NCI-H748 (cell line): ENCODE measurements at regions not wholly inside any gene's neighbourhood (a gene's known extent, or its start where the extent isn't known, plus 50 kb on each side); places are given as distances from the start of the nearest gene placed in this dataset.

Experiments
- DNase-seq: peaks from one replicate; lab custom pipeline; 2025; ENCODE audit not compliant: unreplicated experiment; lab: John Stamatoyannopoulos, UW

DNA sequence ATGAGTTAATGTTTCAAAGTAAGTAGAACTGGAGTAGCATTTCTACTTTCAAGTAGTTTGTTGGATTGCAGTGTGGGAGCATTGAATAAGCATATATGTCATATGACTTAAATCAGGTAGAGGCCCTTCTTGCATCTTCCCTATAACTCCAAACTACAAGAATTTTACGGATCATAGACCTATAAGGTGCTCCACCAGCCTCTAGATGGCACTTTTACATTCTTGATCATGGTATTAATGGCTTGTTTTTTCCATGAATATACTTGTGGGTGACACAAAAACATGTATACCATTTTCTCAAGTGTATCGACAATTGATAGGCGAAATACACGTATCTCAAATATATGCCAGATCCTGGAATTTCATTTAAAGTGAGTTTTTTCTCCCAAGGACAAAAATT, 311.1 kb downstream of the ZPLD1 start:
- DNase-seq: peak; percentile 4

- DNase-seq: no peak
Observed at GRCh38 chr3:102747611-102748010, 312.8 kb downstream of the ZPLD1 start.

GRCh38 chr3:102748646-102749045, 313.8 kb downstream of the ZPLD1 start:
- no peak for DNase-seq

- DNase-seq: no peak
Observed at GRCh38 chr3:102750322-102750721, 315.5 kb downstream of the ZPLD1 start.

- DNase-seq: no peak
Observed at GRCh38 chr3:102753901-102754300, 319.1 kb downstream of the ZPLD1 start.

- no peak for DNase-seq
Observed at GRCh38 chr3:102756706-102757105, 321.9 kb downstream of the ZPLD1 start.

- DNase-seq: no peak
Observed at GRCh38 chr3:102757950-102758349, 323.1 kb downstream of the ZPLD1 start.

GRCh38 chr3:102761766-102762165, 327.0 kb downstream of the ZPLD1 start:
- no peak for DNase-seq

DNA sequence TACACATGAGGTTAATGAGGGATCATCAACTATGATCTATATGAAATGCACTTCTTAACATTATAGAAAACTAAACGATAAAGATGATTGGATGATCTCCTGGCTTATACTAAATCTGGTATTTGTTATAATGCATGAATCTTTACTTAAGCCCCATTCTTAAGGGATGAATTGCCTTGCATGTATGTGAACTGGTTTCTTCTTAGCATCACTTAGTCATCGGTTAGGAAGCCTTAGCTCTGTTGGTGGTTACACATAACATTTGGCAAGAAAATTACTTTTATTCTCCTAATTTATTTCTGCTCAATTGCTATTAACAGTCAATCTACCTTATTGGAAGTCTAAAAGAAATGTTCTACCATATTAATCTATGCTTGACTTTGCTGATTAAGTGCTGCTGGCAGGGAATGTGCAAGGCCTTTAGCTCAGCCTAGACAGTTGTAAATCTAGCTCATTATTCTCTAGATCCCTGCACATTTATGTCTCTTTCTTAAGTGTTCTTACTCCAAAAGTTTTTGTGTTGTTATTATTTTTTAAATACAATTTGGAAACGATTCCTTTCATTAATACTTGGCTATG, 356.0 kb downstream of the ZPLD1 start:
- no peak for DNase-seq

DNA sequence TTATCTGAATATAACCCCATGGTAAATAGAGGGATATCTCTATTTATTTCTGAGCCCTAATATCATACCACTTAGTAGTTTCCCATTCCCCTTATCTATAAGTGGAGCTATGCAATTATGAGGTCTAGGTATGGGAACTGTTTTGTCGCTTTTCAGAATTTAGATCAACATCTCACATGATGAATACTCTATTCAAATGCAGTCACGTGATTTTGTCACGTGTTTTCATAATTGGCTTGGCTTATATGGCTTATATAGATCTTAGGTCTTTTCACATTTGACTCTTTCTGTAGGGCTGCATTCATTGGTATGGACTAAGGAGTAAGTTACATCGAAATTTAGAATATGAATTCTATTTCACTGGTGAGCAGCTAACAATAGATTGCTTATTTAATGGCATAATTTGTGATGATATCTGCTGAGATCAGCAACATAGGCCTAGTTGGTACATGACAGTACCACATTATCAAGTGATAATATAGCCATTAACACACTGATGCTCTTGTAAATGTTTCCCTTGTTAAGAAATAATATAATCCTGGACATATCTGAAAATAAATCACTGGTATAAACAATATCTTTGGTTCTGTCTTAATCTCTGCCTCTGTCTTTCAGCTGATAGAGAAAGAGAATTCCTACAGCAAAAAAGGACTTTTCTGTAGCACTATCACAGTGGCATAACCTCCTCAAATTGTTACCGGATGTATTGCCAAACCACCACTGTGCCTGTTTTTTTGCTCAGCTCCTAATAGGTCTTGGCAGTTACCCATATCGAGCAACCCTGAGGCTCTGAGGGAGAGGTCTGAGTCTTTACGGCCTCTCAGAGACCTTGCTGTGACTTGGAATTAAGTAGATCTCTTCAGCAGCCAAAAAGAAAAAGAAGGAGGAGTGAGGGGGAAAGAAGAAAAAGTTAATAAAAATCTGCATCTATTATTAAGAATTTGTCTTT, 357.1 kb downstream of the ZPLD1 start:
- no peak for DNase-seq

DNA sequence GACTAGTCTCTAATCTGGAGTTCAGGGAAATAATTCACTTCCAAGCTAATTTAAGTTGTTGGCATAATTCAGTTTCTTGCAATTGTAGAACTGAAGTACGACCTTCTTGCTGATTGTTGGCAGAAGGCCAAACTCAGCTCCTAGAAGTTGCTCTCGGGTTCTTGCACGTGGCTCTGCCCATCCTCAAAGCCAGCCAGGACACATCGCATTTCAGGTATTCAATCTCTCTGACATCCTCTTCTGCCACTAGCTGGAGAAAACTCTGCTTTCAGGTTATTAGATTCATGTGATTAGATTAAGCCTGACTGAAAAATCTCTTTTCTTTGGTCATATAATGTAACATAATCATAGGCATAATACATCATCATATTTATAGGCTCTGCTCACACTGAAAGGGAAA, 362.0 kb downstream of the ZPLD1 start:
- no peak for DNase-seq

DNA sequence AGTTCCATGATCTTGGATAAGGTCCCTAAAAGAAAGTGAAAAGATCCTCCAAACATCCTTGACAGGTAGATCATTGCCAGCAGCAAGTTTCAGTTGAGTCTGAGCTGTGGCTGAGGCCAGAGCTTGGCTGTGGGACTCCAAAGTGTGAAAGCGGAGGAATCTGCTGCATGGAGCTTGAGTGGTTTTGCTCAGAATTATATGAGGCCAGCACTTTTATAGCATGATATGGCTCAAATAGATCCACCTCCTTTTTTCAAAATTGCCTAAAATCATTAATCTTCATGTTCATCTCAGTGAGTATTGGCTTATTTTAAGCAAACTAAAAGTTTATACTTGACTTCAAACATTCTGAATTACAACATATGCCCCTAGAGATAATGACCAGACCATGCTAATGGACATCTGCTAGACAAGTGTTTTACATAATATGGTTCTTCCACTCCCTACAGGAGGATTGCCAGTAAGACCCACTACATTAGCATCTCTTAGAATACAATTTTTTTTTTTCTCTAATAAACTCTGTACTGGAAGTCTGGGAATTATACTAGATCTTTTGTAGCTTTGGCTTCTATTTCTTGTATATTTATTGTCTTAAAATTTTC, 368.1 kb downstream of the ZPLD1 start:
- no peak for DNase-seq

DNA sequence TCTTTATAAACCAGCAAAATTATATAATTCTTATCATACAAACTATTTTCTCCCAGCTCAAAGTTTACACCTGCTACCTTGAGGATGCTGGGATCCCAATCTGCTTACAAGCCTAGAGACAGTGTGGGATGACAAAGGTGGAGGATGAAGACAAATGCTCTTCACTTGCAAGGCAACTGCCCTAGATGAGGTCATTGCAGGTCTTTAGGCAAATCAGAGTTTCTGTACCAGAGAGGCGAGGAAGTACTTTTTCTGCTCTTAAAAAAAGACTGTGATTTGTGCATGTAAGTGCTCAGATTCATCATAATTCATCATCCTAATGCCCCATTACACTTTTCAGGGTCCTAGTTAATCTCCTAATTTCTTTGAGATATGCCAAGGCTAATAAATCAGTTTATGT, 376.1 kb downstream of the ZPLD1 start:
- no peak for DNase-seq

DNA sequence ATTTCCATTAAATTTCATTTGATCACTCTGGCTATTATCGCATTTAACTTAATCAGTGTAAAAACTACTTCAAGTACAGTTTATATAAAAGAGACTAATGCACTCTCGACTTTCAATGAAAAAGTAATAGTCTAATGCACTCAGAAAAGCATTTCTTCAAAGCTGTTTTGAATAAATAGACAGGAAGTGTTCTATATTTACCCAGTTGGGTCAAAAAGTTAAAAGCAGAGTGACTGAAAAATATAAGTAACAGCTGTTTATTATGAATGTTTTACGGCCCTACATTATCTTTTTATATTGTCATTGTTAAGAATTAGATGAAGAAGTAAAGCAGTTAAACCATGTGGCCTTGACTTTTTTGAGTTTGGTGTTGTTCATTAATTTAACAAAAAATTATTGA, 391.8 kb downstream of the ZPLD1 start:
- DNase-seq: peak; percentile 41

DNA sequence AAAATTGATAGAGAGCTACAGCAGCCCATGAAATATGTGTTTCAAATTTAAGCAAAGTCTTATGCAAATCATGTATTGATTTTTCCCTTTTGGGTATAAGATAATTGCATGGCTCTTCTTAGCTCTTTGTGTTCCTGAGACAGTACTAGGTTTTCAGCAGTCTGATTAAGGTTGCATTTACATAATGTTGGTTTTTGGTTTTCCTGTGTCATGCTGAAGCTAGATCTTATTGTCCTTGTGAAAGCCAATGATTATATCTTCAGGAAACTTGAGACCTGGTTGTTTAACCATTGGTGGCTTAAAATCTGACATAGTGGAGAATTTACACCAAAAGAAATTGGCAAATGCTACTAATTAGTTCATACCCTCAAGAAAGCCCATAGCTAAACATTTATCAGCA, 392.6 kb downstream of the ZPLD1 start:
- peak; percentile 8 for DNase-seq

- DNase-seq: no peak
Observed at GRCh38 chr3:102830415-102830814, 395.6 kb downstream of the ZPLD1 start.

GRCh38 chr3:102841866-102842265, 407.1 kb downstream of the ZPLD1 start:
- DNase-seq: no peak

DNA sequence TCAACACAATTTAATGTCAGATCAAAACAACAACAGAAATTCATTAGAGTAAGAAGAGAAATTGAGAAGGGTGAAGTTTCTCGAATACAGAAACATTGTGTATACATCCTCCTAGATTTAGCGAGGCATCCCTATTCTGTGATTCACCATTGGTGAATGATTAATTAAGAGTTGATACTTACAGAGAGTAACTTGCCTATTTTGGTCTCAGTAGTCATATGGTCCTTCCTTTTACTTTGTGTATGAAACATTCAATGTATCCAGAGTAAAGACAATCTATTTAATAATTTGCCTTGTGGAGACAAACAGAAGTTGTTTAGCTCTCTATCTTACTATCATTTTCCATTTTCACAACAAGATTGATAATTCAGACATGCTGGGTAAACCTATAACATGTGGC, 432.0 kb downstream of the ZPLD1 start:
- no peak for DNase-seq

- DNase-seq: no peak
Observed at GRCh38 chr3:102883515-102883914, 448.7 kb downstream of the ZPLD1 start.

DNA sequence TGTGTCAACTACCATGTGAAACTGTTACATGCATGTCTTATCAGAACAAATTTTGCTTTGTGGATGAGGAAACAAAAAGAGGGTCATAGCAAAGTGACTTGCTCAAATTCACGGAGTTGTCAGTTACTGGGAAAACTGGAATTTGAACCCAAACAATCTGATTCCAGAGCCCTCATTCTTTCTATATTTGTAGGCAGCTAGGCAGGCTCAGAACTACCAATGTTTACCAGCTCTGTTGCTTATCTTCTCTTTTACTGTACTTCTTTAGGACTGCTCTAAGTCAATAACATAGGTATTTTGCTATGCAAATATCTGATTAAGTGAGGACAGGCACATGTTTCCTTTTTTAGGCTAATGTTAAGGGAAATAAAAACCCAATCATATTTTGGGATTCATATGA, 450.5 kb downstream of the ZPLD1 start:
- DNase-seq: no peak

DNA sequence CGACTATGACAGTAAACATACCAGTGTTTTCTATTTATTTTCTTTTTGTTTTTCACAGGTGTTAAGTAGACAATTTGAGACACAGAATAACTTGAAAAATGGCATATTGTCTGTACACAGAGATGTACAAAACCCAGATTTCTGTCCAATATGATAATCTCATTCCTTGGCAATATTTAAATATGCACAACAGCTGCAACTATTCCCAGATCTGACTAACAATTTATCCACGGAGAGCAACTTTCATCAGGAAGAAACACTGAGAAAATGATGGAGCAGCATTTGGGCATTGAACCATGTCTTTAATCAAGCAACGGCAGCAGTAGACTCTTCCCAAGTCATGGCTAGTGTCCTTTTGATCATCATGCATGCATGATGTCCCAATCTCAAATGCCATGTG, 452.6 kb downstream of the ZPLD1 start:
- DNase-seq: no peak
